GM23338 (cell line): ENCODE measurements at regions not wholly inside any gene's neighbourhood (a gene's known extent, or its start where the extent isn't known, plus 50 kb on each side); places are given as distances from the start of the nearest gene placed in this dataset.

ENCODE experiments used
- ATAC-seq: fragments of 200-7000 bp; cut with Tn5 transposase; 3 replicates; pipeline ENCODE4 v1.9.1; 2020
- DNase-seq: peaks from one replicate; pipeline ENCODE4 v3.0.0-alpha.2; 2015; ENCODE audit warnings: low spot score
- H2AFZ ChIP-seq: fragments of 200-600 bp; sonication (generic); 2 replicates; pipeline ENCODE4 v1.8.0; 2016; ENCODE audit warnings: antibody characterized with exemption, mild to moderate bottlenecking, moderate library complexity
- H3F3A ChIP-seq: fragments of 200-600 bp; sonication (generic); replicated peaks from 2 replicates; pipeline ENCODE4 v1.8.0; 2017; ENCODE audit warnings: antibody characterized with exemption, mixed run types, low read depth
- H3K27ac ChIP-seq: fragments of 200-600 bp; sonication (generic); 2 replicates; pipeline ENCODE4 v1.6.1; 2016; ENCODE audit warnings: low read depth
- H3K27me3 ChIP-seq: fragments of 200-600 bp; sonication (generic); 2 replicates; pipeline ENCODE4 v1.8.0; 2016; ENCODE audit warnings: mild to moderate bottlenecking, mixed run types, moderate library complexity; ENCODE audit not compliant: insufficient read depth
- H3K36me3 ChIP-seq: fragments of 200-600 bp; sonication (generic); 2 replicates; pipeline ENCODE4 v1.8.0; 2016; ENCODE audit warnings: mild to moderate bottlenecking; ENCODE audit not compliant: insufficient read depth
- H3K4me1 ChIP-seq: fragments of 200-600 bp; sonication (generic); 2 replicates; pipeline ENCODE4 v1.8.0; 2016; ENCODE audit warnings: mild to moderate bottlenecking, moderate library complexity; ENCODE audit not compliant: insufficient read depth
- H3K4me2 ChIP-seq: fragments of 200-600 bp; sonication (generic); 2 replicates; pipeline ENCODE4 v1.7.1; 2017; ENCODE audit warnings: mixed run types
- H3K4me3 ChIP-seq: fragments of 200-600 bp; sonication (generic); 2 replicates; pipeline ENCODE4 v1.6.1; 2016; ENCODE audit warnings: mixed run types
- H3K79me2 ChIP-seq: fragments of 200-600 bp; sonication (generic); replicated peaks from 2 replicates; pipeline ENCODE4 v1.8.0; 2017; ENCODE audit warnings: mild to moderate bottlenecking; ENCODE audit not compliant: insufficient read depth
- H3K9me2 ChIP-seq: fragments of 200-600 bp; sonication (generic); 2 replicates; pipeline ENCODE4 v1.8.0; 2017; ENCODE audit not compliant: insufficient read depth
- H4K20me1 ChIP-seq: fragments of 200-600 bp; sonication (generic); replicated peaks from 2 replicates; pipeline ENCODE4 v1.8.0; 2017; ENCODE audit warnings: mild to moderate bottlenecking; ENCODE audit not compliant: insufficient read depth
- H3K27ac Mint-ChIP-seq: 2 replicates; pipeline ENCODE4 v1.8.0; 2020; ENCODE audit warnings: inconsistent platforms, mild to moderate bottlenecking, moderate library complexity, mixed read lengths
- H3K27me3 Mint-ChIP-seq: 3 replicates; pipeline ENCODE4 v1.8.0; 2022; ENCODE audit warnings: low read depth, mild to moderate bottlenecking, moderate library complexity, mixed read lengths, inconsistent platforms; ENCODE audit not compliant: insufficient read depth, poor library complexity
- H3K36me3 Mint-ChIP-seq: 3 replicates; pipeline ENCODE4 v1.8.0; 2021; ENCODE audit warnings: low read depth, mild to moderate bottlenecking, inconsistent platforms, moderate library complexity, mixed read lengths
- H3K4me1 Mint-ChIP-seq: 3 replicates; pipeline ENCODE4 v1.8.0; 2020; ENCODE audit warnings: mild to moderate bottlenecking, inconsistent platforms, mixed read lengths
- H3K4me3 Mint-ChIP-seq: 3 replicates; pipeline ENCODE4 v1.8.0; 2021; ENCODE audit warnings: moderate library complexity, mild to moderate bottlenecking, inconsistent platforms, mixed read lengths
- H3K9me3 Mint-ChIP-seq: 3 replicates; pipeline ENCODE4 v1.8.0; 2020; ENCODE audit warnings: moderate library complexity, mild to moderate bottlenecking, inconsistent platforms, mixed read lengths
- EZH2phosphoT487 ChIP-seq: fragments of 200-600 bp; sonication (generic); IDR thresholded peaks from one replicate; pipeline ENCODE4 v1.8.1; 2018; ENCODE audit warnings: antibody characterized with exemption; ENCODE audit not compliant: unreplicated experiment
- JUNB ChIP-seq: IDR thresholded peaks from one replicate; pipeline ENCODE4 v1.6.1; 2016; ENCODE audit warnings: antibody characterized with exemption; ENCODE audit not compliant: unreplicated experiment
- POLR2AphosphoS5 ChIP-seq: IDR thresholded peaks from 2 replicates; pipeline ENCODE4 v1.6.1; 2016; ENCODE audit warnings: antibody characterized with exemption, low read depth
- ZNF331 ChIP-seq: fragments of 250-450 bp; sonication (Bioruptor Pico); IDR thresholded peaks from 2 replicates; pipeline ENCODE4 v1.5.0; 2020; ENCODE audit warnings: low read depth, mild to moderate bottlenecking, moderate library complexity
- TF ChIP-seq, protein P1 (sequence below): IDR thresholded peaks from one replicate; pipeline ENCODE4 v1.6.1; 2018; ENCODE audit warnings: antibody characterized with exemption; ENCODE audit not compliant: unreplicated experiment

DNA sequence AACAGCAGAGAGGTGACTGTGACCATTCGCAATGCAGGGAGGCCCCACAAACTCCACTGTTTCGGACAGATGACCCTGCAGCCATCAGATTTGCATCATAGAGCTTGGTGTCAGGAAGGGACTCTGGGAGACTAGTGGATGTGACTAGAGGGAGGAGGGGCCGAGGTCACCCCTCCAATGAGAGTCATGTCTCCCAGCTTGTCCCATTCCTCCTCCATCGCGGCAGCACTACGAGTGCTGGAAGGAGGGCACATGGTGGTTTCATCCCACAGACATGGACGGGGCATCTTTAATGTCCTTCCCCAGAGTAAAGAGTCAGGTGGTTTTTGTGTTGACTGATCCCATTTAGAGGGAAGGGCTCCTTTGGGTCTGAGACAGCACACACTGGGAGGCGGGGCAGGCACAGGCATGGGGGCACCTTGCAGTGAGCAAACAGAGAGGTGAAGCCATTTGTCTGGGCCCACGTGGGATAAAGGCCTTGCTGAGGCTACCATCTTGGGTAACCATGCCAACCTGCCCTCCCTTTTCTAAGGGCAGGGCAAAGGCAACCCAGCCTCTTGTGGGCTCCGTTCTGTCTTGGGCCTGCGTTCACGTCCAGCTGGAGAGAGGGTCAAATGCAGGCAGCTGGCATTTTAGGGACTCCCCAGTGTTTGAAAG, 208.1 kb downstream of the ASB1 start:
- no peaks in the 10 kb centered on the region for H3K4me1 ChIP-seq
- H2AFZ ChIP-seq = no peak overlapping the region; the same call in 1 of the 2 replicates
- H3K27ac Mint-ChIP-seq = no peak overlapping the region
- no peaks in the 10 kb centered on the region for H3F3A ChIP-seq
- no peaks in the 10 kb centered on the region for H3K9me3 Mint-ChIP-seq
- H3K36me3 ChIP-seq = no peaks in the 10 kb centered on the region
- DNase-seq (no peak), ATAC-seq (no peak)
- H3K27ac ChIP-seq = no peak overlapping the region
- H4K20me1 ChIP-seq = no peaks in the 10 kb centered on the region
- no peaks in the 10 kb centered on the region for H3K36me3 Mint-ChIP-seq
- no peak overlapping the region for H3K4me3 Mint-ChIP-seq
- no peaks in the 10 kb centered on the region for H3K9me2 ChIP-seq
- no peak overlapping the region for H3K4me3 ChIP-seq
- no peak overlapping the region for H3K4me2 ChIP-seq
- TF ChIP-seq ZNF331 (no peak), EZH2phosphoT487 (no peak), JUNB (no peak)
- H3K79me2 ChIP-seq = no peaks in the 10 kb centered on the region
- H3K27me3 Mint-ChIP-seq = no peaks in the 10 kb centered on the region
- H3K4me1 Mint-ChIP-seq = no peaks in the 10 kb centered on the region
- H3K27me3 ChIP-seq = no peaks in the 10 kb centered on the region

DNA sequence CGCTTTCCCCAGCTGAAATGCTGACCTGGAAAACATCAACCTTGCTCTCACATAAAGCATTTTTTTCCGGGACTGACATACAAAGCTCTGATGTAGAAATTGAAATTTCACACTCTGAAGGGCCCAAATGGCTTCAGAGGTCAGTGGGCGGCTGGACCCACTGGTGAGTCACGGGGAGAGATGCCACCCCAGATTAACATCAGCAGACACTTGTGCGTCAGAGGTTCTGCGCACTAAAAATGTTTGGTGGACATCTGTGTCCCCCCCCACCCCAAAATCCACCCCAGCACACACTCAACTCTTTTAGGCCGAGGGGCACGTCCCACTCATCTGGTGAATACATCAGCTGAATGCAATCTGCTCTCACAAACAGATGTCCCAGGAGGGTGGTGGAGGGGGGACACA, 208.9 kb downstream of the ASB1 start:
- Histone ChIP-seq H3K4me3 (no peak overlapping the region), H2AFZ (no peak overlapping the region), H3K4me1 (no peaks in the 10 kb centered on the region), H3K4me2 (no peak overlapping the region), H4K20me1 (no peaks in the 10 kb centered on the region), H3K27ac (no peak overlapping the region), H3K27me3 (no peaks in the 10 kb centered on the region), H3K79me2 (no peaks in the 10 kb centered on the region), H3K36me3 (no peaks in the 10 kb centered on the region), H3F3A (no peaks in the 10 kb centered on the region), H3K9me2 (no peaks in the 10 kb centered on the region)
- DNase-seq (no peak), ATAC-seq (no peak)
- H3K4me1 Mint-ChIP-seq = no peaks in the 10 kb centered on the region
- no peaks in the 10 kb centered on the region for H3K36me3 Mint-ChIP-seq
- TF ChIP-seq, protein P1, sequence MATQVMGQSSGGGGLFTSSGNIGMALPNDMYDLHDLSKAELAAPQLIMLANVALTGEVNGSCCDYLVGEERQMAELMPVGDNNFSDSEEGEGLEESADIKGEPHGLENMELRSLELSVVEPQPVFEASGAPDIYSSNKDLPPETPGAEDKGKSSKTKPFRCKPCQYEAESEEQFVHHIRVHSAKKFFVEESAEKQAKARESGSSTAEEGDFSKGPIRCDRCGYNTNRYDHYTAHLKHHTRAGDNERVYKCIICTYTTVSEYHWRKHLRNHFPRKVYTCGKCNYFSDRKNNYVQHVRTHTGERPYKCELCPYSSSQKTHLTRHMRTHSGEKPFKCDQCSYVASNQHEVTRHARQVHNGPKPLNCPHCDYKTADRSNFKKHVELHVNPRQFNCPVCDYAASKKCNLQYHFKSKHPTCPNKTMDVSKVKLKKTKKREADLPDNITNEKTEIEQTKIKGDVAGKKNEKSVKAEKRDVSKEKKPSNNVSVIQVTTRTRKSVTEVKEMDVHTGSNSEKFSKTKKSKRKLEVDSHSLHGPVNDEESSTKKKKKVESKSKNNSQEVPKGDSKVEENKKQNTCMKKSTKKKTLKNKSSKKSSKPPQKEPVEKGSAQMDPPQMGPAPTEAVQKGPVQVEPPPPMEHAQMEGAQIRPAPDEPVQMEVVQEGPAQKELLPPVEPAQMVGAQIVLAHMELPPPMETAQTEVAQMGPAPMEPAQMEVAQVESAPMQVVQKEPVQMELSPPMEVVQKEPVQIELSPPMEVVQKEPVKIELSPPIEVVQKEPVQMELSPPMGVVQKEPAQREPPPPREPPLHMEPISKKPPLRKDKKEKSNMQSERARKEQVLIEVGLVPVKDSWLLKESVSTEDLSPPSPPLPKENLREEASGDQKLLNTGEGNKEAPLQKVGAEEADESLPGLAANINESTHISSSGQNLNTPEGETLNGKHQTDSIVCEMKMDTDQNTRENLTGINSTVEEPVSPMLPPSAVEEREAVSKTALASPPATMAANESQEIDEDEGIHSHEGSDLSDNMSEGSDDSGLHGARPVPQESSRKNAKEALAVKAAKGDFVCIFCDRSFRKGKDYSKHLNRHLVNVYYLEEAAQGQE = no peak
- TF ChIP-seq EZH2phosphoT487 = no peak
- no peak overlapping the region for H3K4me3 Mint-ChIP-seq
- no peaks in the 10 kb centered on the region for H3K27me3 Mint-ChIP-seq
- no peak overlapping the region for H3K27ac Mint-ChIP-seq
- H3K9me3 Mint-ChIP-seq = no peaks in the 10 kb centered on the region

DNA sequence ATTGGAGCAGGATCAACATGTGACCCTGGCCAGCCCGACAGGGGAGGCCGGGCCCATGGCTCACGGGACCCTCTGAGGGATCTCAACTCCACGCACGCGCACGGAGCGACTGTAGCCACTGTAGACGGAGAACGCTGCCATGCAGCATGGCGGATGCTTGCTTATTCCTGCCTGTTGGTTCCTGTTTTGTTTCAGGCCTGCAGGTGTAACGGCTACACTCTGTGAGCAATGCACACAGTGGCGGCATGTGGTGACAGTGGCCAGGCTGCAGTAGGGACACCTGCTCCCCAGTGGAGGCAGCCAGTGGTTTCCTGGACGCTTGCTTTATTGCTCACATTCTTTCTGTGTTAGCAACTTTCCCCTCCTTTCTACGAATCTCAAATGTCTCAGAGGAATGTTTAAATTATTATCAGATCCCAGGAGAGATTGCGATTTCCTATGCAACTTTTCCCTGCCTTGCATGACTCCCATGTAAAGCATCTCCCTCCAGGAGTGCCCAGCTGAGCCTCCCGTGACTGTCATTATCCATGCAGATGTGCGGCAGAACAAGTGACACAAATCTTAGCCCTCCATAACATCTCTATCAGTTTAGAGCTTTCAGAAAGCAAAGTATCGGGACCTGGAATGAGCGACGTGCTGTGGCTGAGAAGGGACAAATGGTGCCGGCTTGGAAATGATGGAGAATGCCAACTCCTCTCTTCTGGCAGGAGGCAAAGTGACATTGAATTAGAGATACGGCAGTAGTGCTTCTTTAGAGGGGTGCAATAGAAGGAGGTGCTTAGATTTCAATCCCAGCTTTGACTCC, 209.7 kb downstream of the ASB1 start:
- DNase-seq (no peak), ATAC-seq (no peak)
- Mint-ChIP-seq H3K27me3 (no peaks in the 10 kb centered on the region), H3K36me3 (no peaks in the 10 kb centered on the region), H3K27ac (no peak overlapping the region), H3K9me3 (no peaks in the 10 kb centered on the region), H3K4me1 (no peaks in the 10 kb centered on the region), H3K4me3 (no peak overlapping the region)
- H2AFZ ChIP-seq = no peak overlapping the region
- no peaks in the 10 kb centered on the region for H3K79me2 ChIP-seq
- no peaks in the 10 kb centered on the region for H3K27me3 ChIP-seq
- H3K4me1 ChIP-seq = no peaks in the 10 kb centered on the region
- H3K4me3 ChIP-seq = no peak overlapping the region
- no peaks in the 10 kb centered on the region for H3K36me3 ChIP-seq
- H3K4me2 ChIP-seq = no peak overlapping the region
- no peaks in the 10 kb centered on the region for H3F3A ChIP-seq
- H3K27ac ChIP-seq = no peak overlapping the region
- H3K9me2 ChIP-seq = no peaks in the 10 kb centered on the region
- H4K20me1 ChIP-seq = no peaks in the 10 kb centered on the region
- TF ChIP-seq POLR2AphosphoS5 = no peak
